PC-9 (cell line): ENCODE measurements at regions not wholly inside any gene's neighbourhood (a gene's known extent, or its start where the extent isn't known, plus 50 kb on each side); places are given as distances from the start of the nearest gene placed in this dataset.
"Not testable (repeated sequence)": the region's sequence is repeated elsewhere in the genome, so short reads cannot be mapped to it uniquely, and the experiment has no call there.

Source experiments
- BruUV-seq: library from RNA; stranded (reverse); fragments of 400-500 nt; replicated peaks from 2 replicates; lab custom pipeline; 2021; lab: Mats Ljungman, UMichigan
- CTCF ChIA-PET: fragments of 300-600 bp; sonication (Branson Sonifier 250); formaldehyde crosslinking; loops from one replicate; lab custom pipeline; 2022; ENCODE audit warnings: antibody characterized with exemption; lab: Charles Lee
- POLR2A ChIA-PET: fragments of 300-600 bp; sonication (Branson Sonifier 250); formaldehyde crosslinking; loops from one replicate; lab custom pipeline; 2022; ENCODE audit warnings: antibody characterized with exemption; ENCODE audit not compliant: unreplicated experiment; lab: Charles Lee
- DNase-seq, 2 experiments: peaks; one replicate each; pipeline versions ENCODE4 v3.0.0 to v3.0.0-alpha.2; 2015 to 2022; ENCODE audit warnings: mixed read lengths in 1 of 2
- H2AFZ ChIP-seq: fragments of 200-600 bp; sonication (generic); 2 replicates; pipeline ENCODE4 v1.8.1; 2017; ENCODE audit warnings: antibody characterized with exemption
- H3F3A ChIP-seq: fragments of 200-600 bp; sonication (generic); 2 replicates; pipeline ENCODE4 v1.8.1; 2017; ENCODE audit warnings: antibody characterized with exemption, mild to moderate bottlenecking, low read depth; ENCODE audit not compliant: insufficient read depth
- H3K27ac ChIP-seq: fragments of 200-600 bp; sonication (generic); 2 replicates; pipeline ENCODE4 v1.6.1; 2016; ENCODE audit warnings: mixed run types
- H3K27me3 ChIP-seq: fragments of 200-600 bp; sonication (generic); 2 replicates; pipeline ENCODE4 v1.6.1; 2016; ENCODE audit warnings: low read depth, mixed run types; ENCODE audit not compliant: insufficient read depth
- H3K36me3 ChIP-seq: fragments of 200-600 bp; sonication (generic); 2 replicates; pipeline ENCODE4 v1.6.1; 2016; ENCODE audit warnings: low read depth, mixed run types
- H3K4me1 ChIP-seq: fragments of 200-600 bp; sonication (generic); replicated peaks from 2 replicates; pipeline ENCODE4 v1.6.1; 2016; ENCODE audit warnings: mixed run types; ENCODE audit not compliant: insufficient read depth
- H3K4me2 ChIP-seq: fragments of 200-600 bp; sonication (generic); 2 replicates; pipeline ENCODE4 v1.6.1; 2017; ENCODE audit warnings: mixed run types
- H3K4me3 ChIP-seq: fragments of 200-600 bp; sonication (generic); 2 replicates; pipeline ENCODE4 v1.6.1; 2016; ENCODE audit warnings: mixed run types
- H3K79me2 ChIP-seq: fragments of 200-600 bp; sonication (generic); 2 replicates; pipeline ENCODE4 v1.6.1; 2017; ENCODE audit warnings: low read depth, mixed run types
- H3K9me2 ChIP-seq: fragments of 200-600 bp; sonication (generic); 2 replicates; pipeline ENCODE4 v1.8.1; 2017; ENCODE audit warnings: mild to moderate bottlenecking; ENCODE audit not compliant: insufficient read depth
- H3K9me3 ChIP-seq: fragments of 200-600 bp; sonication (generic); 2 replicates; pipeline ENCODE4 v1.8.1; 2016; ENCODE audit warnings: low read depth; ENCODE audit not compliant: insufficient read depth
- H4K20me1 ChIP-seq: fragments of 200-600 bp; sonication (generic); 2 replicates; pipeline ENCODE4 v1.8.1; 2017; ENCODE audit not compliant: insufficient read depth
- EZH2 ChIP-seq: fragments of 200-600 bp; sonication (generic); IDR thresholded peaks from 2 replicates; pipeline ENCODE4 v1.8.0; 2017; ENCODE audit warnings: antibody characterized with exemption, low read depth
- intact Hi-C: fragments of 100-400 bp; cut with micrococcal nuclease; formaldehyde crosslinking; loops from one replicate; pipeline ENCODE4 v1.10.0; 2022; ENCODE audit not compliant: unreplicated experiment
- TF ChIP-seq, protein P1 (sequence below): fragments of 200-600 bp; sonication (generic); conservative IDR thresholded peaks from 2 replicates; pipeline ENCODE4 v1.6.1; 2017; ENCODE audit warnings: mixed run types, antibody characterized with exemption, mild to moderate bottlenecking, moderate library complexity

DNA sequence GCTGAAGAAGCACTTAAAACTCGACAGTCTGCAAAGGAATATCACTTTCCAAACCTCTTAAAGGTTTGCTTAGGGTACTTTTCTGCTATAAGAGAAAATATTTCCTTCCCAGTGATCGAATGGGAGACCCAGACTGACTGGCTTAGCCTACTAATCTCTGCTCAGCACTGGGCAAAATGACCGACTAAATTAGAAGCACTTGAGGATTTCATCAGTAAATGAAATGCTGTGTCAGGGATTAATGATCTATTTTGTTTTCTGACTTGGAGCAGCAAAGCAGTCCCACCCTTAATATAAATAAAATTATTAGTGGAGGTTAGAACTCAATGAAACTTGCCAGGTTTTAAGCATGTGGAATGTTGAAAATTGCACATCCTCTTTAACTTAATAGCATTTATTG, 411.6 kb downstream of the NEBL start:
- H3K9me3 ChIP-seq, result no peaks in the 10 kb centered on the region
- H2AFZ ChIP-seq, result no peak overlapping the region
- intact Hi-C loops, result no loop called here
- H3K36me3 ChIP-seq, result no peaks in the 10 kb centered on the region
- no peak overlapping the region for H3K4me3 ChIP-seq
- DNase-seq, result no peak
- no peaks in the 10 kb centered on the region for H3K79me2 ChIP-seq
- ChIA-PET POLR2A (no interaction called here), CTCF (no interaction called here)
- H3K9me2 ChIP-seq, result no peaks in the 10 kb centered on the region
- no peaks in the 10 kb centered on the region for H3K4me1 ChIP-seq
- H3K27ac ChIP-seq, result no peak overlapping the region
- no peaks in the 10 kb centered on the region for H4K20me1 ChIP-seq
- no TSS peak for BruUV-seq
- no peaks in the 10 kb centered on the region for H3K27me3 ChIP-seq
- no peak overlapping the region for H3K4me2 ChIP-seq
- H3F3A ChIP-seq, result no peaks in the 10 kb centered on the region
- TF ChIP-seq, protein P1, sequence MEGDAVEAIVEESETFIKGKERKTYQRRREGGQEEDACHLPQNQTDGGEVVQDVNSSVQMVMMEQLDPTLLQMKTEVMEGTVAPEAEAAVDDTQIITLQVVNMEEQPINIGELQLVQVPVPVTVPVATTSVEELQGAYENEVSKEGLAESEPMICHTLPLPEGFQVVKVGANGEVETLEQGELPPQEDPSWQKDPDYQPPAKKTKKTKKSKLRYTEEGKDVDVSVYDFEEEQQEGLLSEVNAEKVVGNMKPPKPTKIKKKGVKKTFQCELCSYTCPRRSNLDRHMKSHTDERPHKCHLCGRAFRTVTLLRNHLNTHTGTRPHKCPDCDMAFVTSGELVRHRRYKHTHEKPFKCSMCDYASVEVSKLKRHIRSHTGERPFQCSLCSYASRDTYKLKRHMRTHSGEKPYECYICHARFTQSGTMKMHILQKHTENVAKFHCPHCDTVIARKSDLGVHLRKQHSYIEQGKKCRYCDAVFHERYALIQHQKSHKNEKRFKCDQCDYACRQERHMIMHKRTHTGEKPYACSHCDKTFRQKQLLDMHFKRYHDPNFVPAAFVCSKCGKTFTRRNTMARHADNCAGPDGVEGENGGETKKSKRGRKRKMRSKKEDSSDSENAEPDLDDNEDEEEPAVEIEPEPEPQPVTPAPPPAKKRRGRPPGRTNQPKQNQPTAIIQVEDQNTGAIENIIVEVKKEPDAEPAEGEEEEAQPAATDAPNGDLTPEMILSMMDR, result no peak
- TF ChIP-seq EZH2, result no peak

DNA sequence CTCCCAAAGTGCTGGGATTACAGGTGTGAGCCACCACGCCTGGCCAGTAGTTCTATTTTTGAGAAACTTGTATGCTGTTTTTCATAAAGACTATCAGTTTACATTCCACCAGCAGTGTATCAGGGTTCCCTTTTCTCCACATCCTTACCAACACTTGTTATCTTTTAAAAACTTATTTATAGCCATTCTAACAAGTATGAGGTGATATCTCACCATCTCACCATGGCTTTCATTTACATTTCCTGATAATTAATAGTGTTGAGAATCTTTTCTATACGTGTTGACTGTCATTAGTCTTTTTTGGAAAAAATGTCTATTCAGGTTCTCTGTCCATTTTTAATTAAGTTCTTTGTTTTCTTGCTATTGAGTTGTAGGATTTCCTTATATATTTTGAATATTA, 416.1 kb downstream of the NEBL start:
- no peaks in the 10 kb centered on the region for H3F3A ChIP-seq
- POLR2A ChIA-PET, result no interaction called here
- no peaks in the 10 kb centered on the region for H3K4me1 ChIP-seq
- H2AFZ ChIP-seq, result no peak overlapping the region
- no peaks in the 10 kb centered on the region for H4K20me1 ChIP-seq
- no peak overlapping the region for H3K4me3 ChIP-seq
- no peak overlapping the region for H3K4me2 ChIP-seq
- no peaks in the 10 kb centered on the region for H3K27me3 ChIP-seq
- H3K79me2 ChIP-seq, result no peaks in the 10 kb centered on the region
- DNase-seq, result no peak
- H3K9me2 ChIP-seq, result no peaks in the 10 kb centered on the region
- no peak overlapping the region for H3K27ac ChIP-seq
- no peak for TF ChIP-seq EZH2
- TF ChIP-seq, protein P1, result no peak
- BruUV-seq, result no TSS peak
- no peaks in the 10 kb centered on the region for H3K36me3 ChIP-seq
- no peaks in the 10 kb centered on the region for H3K9me3 ChIP-seq
- CTCF ChIA-PET, result no interaction called here
- intact Hi-C loops, result no loop called here

DNA sequence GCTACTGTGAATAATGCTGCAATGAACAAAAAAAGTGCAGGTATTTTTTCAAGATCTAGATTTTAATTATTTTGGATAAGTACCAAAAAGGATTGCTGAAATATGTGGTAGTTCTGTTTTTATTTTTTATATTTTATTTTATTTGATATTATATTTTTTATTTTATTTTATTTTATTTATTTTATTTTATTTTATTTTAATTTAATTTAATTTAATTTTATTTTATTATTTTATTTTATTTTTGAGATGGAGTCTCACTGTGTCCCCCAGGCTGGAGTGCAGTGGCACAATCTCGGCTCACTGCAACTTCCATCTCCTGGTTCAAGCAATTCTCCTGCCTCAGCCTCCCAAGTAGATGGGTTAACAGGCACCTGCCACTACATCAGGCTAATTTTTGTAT, 416.5 kb downstream of the NEBL start:
- intact Hi-C loops, H2AFZ ChIP-seq, POLR2A ChIA-PET, H4K20me1 ChIP-seq, H3K4me2 ChIP-seq, DNase-seq, H3K4me3 ChIP-seq, H3K36me3 ChIP-seq, H3K9me3 ChIP-seq, H3K9me2 ChIP-seq, H3K4me1 ChIP-seq, CTCF ChIA-PET, BruUV-seq, H3K27me3 ChIP-seq, H3K79me2 ChIP-seq, H3F3A ChIP-seq, H3K27ac ChIP-seq: not testable (repeated sequence)

DNA sequence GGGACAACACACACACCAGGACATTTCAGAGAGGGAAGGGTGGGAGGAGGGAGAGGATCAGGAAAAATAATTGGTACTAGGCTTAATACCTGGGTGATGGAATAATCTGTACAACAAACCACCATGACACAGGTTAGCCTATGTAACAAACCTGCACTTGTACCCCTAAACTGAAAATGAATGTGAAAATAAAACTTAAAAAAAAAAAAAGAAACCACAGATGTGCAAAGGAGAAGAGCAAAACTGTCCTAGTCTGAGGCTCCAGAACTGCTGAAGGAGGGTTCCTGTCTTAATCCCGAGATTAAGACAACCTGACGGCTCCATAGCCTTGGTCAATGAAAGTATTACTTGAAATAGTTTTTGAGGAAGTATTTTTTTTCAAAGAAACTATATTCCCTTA, 423.0 kb downstream of the NEBL start:
- no TSS peak for BruUV-seq
- ChIA-PET POLR2A (no interaction called here), CTCF (no interaction called here)
- Histone ChIP-seq H3K4me2 (no peak overlapping the region), H3K36me3 (no peaks in the 10 kb centered on the region), H3K27ac (no peak overlapping the region), H2AFZ (no peak overlapping the region), H3K4me1 (no peaks in the 10 kb centered on the region), H3F3A (no peaks in the 10 kb centered on the region), H3K9me3 (no peaks in the 10 kb centered on the region), H4K20me1 (no peaks in the 10 kb centered on the region), H3K9me2 (no peaks in the 10 kb centered on the region), H3K4me3 (no peak overlapping the region), H3K79me2 (no peaks in the 10 kb centered on the region), H3K27me3 (no peaks in the 10 kb centered on the region)
- DNase-seq, result no peak
- intact Hi-C loops, result no loop called here
- TF ChIP-seq, protein P1, result no peak
- TF ChIP-seq EZH2, result no peak
